Stimulated activated naive B cell treated with anti-CD40 and anti-IgM and Interleukin-4, amounts not matched to agents 10 μg/mL and 1 μg/mL and 100 μg/mL, for 72 hours (primary cell): ENCODE measurements at regions not wholly inside any gene's neighbourhood (a gene's known extent, or its start where the extent isn't known, plus 50 kb on each side); places are given as distances from the start of the nearest gene placed in this dataset.
"Not testable (repeated sequence)": the region's sequence is repeated elsewhere in the genome, so short reads cannot be mapped to it uniquely, and the experiment has no call there.

ENCODE experiments used
- ATAC-seq, 2 donors: fragments of 150-1000 bp; cut with Tn5 transposase; replicated peaks; 2 replicates each; pipeline ENCODE4 v1.10.0; 2021; ENCODE audit warnings: moderate library complexity in 1 of 2
- DNase-seq: peaks from one replicate; pipeline ENCODE4 v3.0.0; 2021
- H3K27ac Mint-ChIP-seq: one replicate; pipeline ENCODE4 v1.8.0; 2022; ENCODE audit warnings: mild to moderate bottlenecking, mixed read lengths
- H3K27me3 Mint-ChIP-seq, 2 donors: one replicate each; pipeline ENCODE4 v1.8.0; 2022; ENCODE audit warnings: mixed read lengths in 2 of 2
- H3K36me3 Mint-ChIP-seq, 2 donors: one replicate each; pipeline ENCODE4 v1.8.0; 2022; ENCODE audit warnings: mixed read lengths in 2 of 2, mild to moderate bottlenecking in 1 of 2
- H3K4me1 Mint-ChIP-seq, 2 donors: one replicate each; pipeline ENCODE4 v1.8.0; 2022; ENCODE audit warnings: mixed read lengths in 2 of 2, mild to moderate bottlenecking in 1 of 2
- H3K4me3 Mint-ChIP-seq, 2 donors: one replicate each; pipeline ENCODE4 v1.8.0; 2022; ENCODE audit warnings: mild to moderate bottlenecking in 2 of 2, mixed read lengths in 2 of 2, moderate library complexity in 1 of 2
- H3K9me3 Mint-ChIP-seq, 2 donors: one replicate each; pipeline ENCODE4 v1.8.0; 2022; ENCODE audit warnings: mixed read lengths in 2 of 2, mild to moderate bottlenecking in 1 of 2

GRCh38 chr4:1558205-1558604 lies 125.9 kb downstream of the FAM53A start:
- DNase-seq (no peak), ATAC-seq (no peak)
- Mint-ChIP-seq H3K27me3 (peaks cover 46 to 64% of the 10 kb centered on the region in 2 donors), H3K27ac (no peak overlapping the region), H3K4me1 (peaks cover 0 to 5% of the 10 kb centered on the region in 2 donors), H3K36me3 (no peaks in the 10 kb centered on the region), H3K4me3 (no peak overlapping the region), H3K9me3 (no peaks in the 10 kb centered on the region)

- Mint-ChIP-seq H3K4me3 (no peak overlapping the region), H3K4me1 (peaks cover 0 to 5% of the 10 kb centered on the region in 2 donors), H3K36me3 (no peaks in the 10 kb centered on the region), H3K9me3 (no peaks in the 10 kb centered on the region), H3K27ac (no peak overlapping the region), H3K27me3 (peaks cover 43 to 61% of the 10 kb centered on the region in 2 donors)
- no peak for ATAC-seq
- DNase-seq: no peak
These were observed 126.9 kb downstream of the FAM53A start for GRCh38 chr4:1557221-1557597.

- Mint-ChIP-seq H3K9me3 (no peaks in the 10 kb centered on the region), H3K4me3 (no peak overlapping the region), H3K27me3 (peaks cover 40 to 61% of the 10 kb centered on the region in 2 donors), H3K27ac (no peak overlapping the region), H3K4me1 (peaks cover 0 to 5% of the 10 kb centered on the region in 2 donors), H3K36me3 (no peaks in the 10 kb centered on the region)
- peak; percentile 48 for DNase-seq
- ATAC-seq: peak; percentile 75 to 86
These were observed 127.4 kb downstream of the FAM53A start for GRCh38 chr4:1556541-1557220.

- Mint-ChIP-seq H3K4me3 (peak overlapping the region in 1 of 2 donors; percentile 29), H3K27ac (no peak overlapping the region), H3K27me3 (peaks cover 28 to 63% of the 10 kb centered on the region in 2 donors), H3K36me3 (no peaks in the 10 kb centered on the region), H3K9me3 (no peaks in the 10 kb centered on the region), H3K4me1 (peaks cover 0 to 5% of the 10 kb centered on the region in 2 donors)
- no peak for ATAC-seq
- no peak for DNase-seq
These were observed 129.2 kb downstream of the FAM53A start for GRCh38 chr4:1554876-1555265.

- DNase-seq (no peak), ATAC-seq (no peak)
- Mint-ChIP-seq H3K4me1 (peaks cover 0 to 5% of the 10 kb centered on the region in 2 donors), H3K27ac (no peak overlapping the region), H3K36me3 (no peaks in the 10 kb centered on the region), H3K9me3 (no peaks in the 10 kb centered on the region), H3K27me3 (peaks cover 26 to 62% of the 10 kb centered on the region in 2 donors), H3K4me3 (peak overlapping the region in 1 of 2 donors; percentile 29)
These were observed 129.8 kb downstream of the FAM53A start for GRCh38 chr4:1554246-1554875.

- no peaks in the 10 kb centered on the region for H3K36me3 Mint-ChIP-seq
- no peak overlapping the region for H3K4me3 Mint-ChIP-seq
- H3K9me3 Mint-ChIP-seq: no peaks in the 10 kb centered on the region
- H3K27ac Mint-ChIP-seq: no peak overlapping the region
- DNase-seq: no peak
- ATAC-seq: no peak
- peaks cover 25 to 65% of the 10 kb centered on the region in 2 donors for H3K27me3 Mint-ChIP-seq
- peaks cover 7 to 10% of the 10 kb centered on the region in 2 donors for H3K4me1 Mint-ChIP-seq
These were observed 130.7 kb downstream of the FAM53A start for GRCh38 chr4:1553365-1553764.

- ATAC-seq: no peak
- no peak overlapping the region for H3K27ac Mint-ChIP-seq
- no peaks in the 10 kb centered on the region for H3K9me3 Mint-ChIP-seq
- H3K36me3 Mint-ChIP-seq: peaks cover 0 to 3% of the 10 kb centered on the region in 2 donors
- peaks cover 29 to 65% of the 10 kb centered on the region in 2 donors for H3K27me3 Mint-ChIP-seq
- peaks cover 10 to 13% of the 10 kb centered on the region in 2 donors for H3K4me1 Mint-ChIP-seq
- H3K4me3 Mint-ChIP-seq: no peak overlapping the region
- DNase-seq: no peak
These were observed 131.7 kb downstream of the FAM53A start for GRCh38 chr4:1552451-1552850.

GRCh38 chr4:1551211-1551610 lies 132.9 kb downstream of the FAM53A start:
- H3K27me3 Mint-ChIP-seq: peaks cover 33 to 62% of the 10 kb centered on the region in 2 donors

GRCh38 chr4:1550122-1551070 lies 133.7 kb downstream of the FAM53A start:
- Mint-ChIP-seq H3K9me3 (no peaks in the 10 kb centered on the region), H3K27me3 (peaks cover 30 to 62% of the 10 kb centered on the region in 2 donors), H3K36me3 (peaks cover 0 to 3% of the 10 kb centered on the region in 2 donors), H3K27ac (no peak overlapping the region), H3K4me1 (peaks cover 5 to 14% of the 10 kb centered on the region in 2 donors), H3K4me3 (no peak overlapping the region)
- no peak for DNase-seq
- ATAC-seq: no peak

More at GRCh38 chr4:1551211-1551610, 132.9 kb downstream of the FAM53A start:
- Mint-ChIP-seq H3K4me1 (peaks cover 6 to 14% of the 10 kb centered on the region in 2 donors), H3K9me3 (no peaks in the 10 kb centered on the region), H3K36me3 (peaks cover 0 to 3% of the 10 kb centered on the region in 2 donors), H3K4me3 (no peak overlapping the region), H3K27ac (no peak overlapping the region)
- ATAC-seq (no peak), DNase-seq (no peak)

GRCh38 chr4:1549638-1550035 lies 134.5 kb downstream of the FAM53A start:
- no peak overlapping the region for H3K4me3 Mint-ChIP-seq
- no peak for ATAC-seq
- peaks cover 0 to 3% of the 10 kb centered on the region in 2 donors for H3K36me3 Mint-ChIP-seq

GRCh38 chr4:1548827-1549637 lies 135.1 kb downstream of the FAM53A start:
- not testable (repeated sequence) for H3K27ac Mint-ChIP-seq, H3K36me3 Mint-ChIP-seq, H3K9me3 Mint-ChIP-seq
- Mint-ChIP-seq H3K4me1 (peaks cover 5 to 14% of the 10 kb centered on the region in 2 donors), H3K27me3 (peaks cover 21 to 50% of the 10 kb centered on the region in 2 donors), H3K4me3 (peak overlapping the region in 1 of 2 donors; percentile 43)
- DNase-seq: peak; percentile 28
- peak; percentile 88 to 89 for ATAC-seq

More at GRCh38 chr4:1549638-1550035, 134.5 kb downstream of the FAM53A start:
- Mint-ChIP-seq H3K4me1 (peaks cover 5 to 14% of the 10 kb centered on the region in 2 donors), H3K9me3 (no peaks in the 10 kb centered on the region), H3K27ac (no peak overlapping the region), H3K27me3 (peaks cover 24 to 56% of the 10 kb centered on the region in 2 donors)
- no peak for DNase-seq

GRCh38 chr4:1547856-1548826 lies 136.0 kb downstream of the FAM53A start:
- peaks cover 5 to 14% of the 10 kb centered on the region in 2 donors for H3K4me1 Mint-ChIP-seq
- H3K4me3 Mint-ChIP-seq: no peak overlapping the region
- ATAC-seq: peak in 1 of 2 donors; percentile 28
- no peak overlapping the region for H3K27ac Mint-ChIP-seq
- peaks cover 21 to 48% of the 10 kb centered on the region in 2 donors for H3K27me3 Mint-ChIP-seq
- H3K9me3 Mint-ChIP-seq: no peaks in the 10 kb centered on the region
- peaks cover 0 to 3% of the 10 kb centered on the region in 2 donors for H3K36me3 Mint-ChIP-seq
- DNase-seq: no peak
